DOHH2 (cell line): ENCODE measurements at regions not wholly inside any gene's neighbourhood (a gene's known extent, or its start where the extent isn't known, plus 50 kb on each side); places are given as distances from the start of the nearest gene placed in this dataset.

Experiments used
- CTCF ChIP-seq: fragments of 200-600 bp; sonication (generic); IDR thresholded peaks from one replicate; pipeline ENCODE4 v1.5.1; 2014; ENCODE audit warnings: antibody characterized with exemption, mild to moderate bottlenecking, low read depth, low read length; ENCODE audit not compliant: poor library complexity, severe bottlenecking
- EZH2phosphoT487 ChIP-seq: fragments of 200-600 bp; sonication (generic); IDR thresholded peaks from 2 replicates; pipeline ENCODE4 v1.6.1; 2017; ENCODE audit warnings: borderline replicate concordance, mild to moderate bottlenecking, antibody characterized with exemption, low read length, moderate library complexity, mixed read lengths

DNA sequence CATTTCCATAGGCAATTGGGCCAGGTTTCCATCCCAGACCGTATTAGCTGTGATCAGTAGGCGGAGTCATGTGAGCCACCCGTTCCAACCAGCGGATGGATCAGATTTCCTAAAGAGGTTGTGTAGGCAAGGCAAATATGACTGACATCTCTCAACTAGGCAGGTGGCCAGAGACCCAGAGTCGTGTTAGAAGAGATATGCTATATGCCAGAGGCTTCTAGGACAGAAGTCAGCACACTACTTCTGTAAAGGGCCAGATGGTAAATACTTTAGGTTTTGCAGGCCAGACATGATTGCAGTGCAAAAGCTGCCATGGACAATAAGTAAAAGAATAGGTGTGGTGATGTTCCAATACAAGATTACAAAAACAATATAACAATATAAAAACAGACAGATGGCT lies 788.4 kb downstream of the RPA4 start:
- TF ChIP-seq CTCF (no peak), EZH2phosphoT487 (no peak)
